GM19455 (cell line): ENCODE measurements at regions not wholly inside any gene's neighbourhood (a gene's known extent, or its start where the extent isn't known, plus 50 kb on each side); places are given as distances from the start of the nearest gene placed in this dataset.
"Not testable (repeated sequence)": the region's sequence is repeated elsewhere in the genome, so short reads cannot be mapped to it uniquely, and the experiment has no call there.

Experiments used
- ATAC-seq: cut with Tn5 transposase; IDR thresholded peaks from one replicate; pipeline ENCODE4 v1.9.1; 2021; ENCODE audit not compliant: unreplicated experiment

GRCh38 chr1:214715126-214715525, 112.1 kb downstream of the CENPF start:
- ATAC-seq = no peak

- no peak for ATAC-seq
Observed at GRCh38 chr1:214717351-214717750, 114.4 kb downstream of the CENPF start.

- no peak for ATAC-seq
Observed at GRCh38 chr1:214718724-214719123, 115.7 kb downstream of the CENPF start.

- no peak for ATAC-seq
Observed at GRCh38 chr1:214719207-214719606, 116.2 kb downstream of the CENPF start.

- no peak for ATAC-seq
Observed at GRCh38 chr1:214720561-214720960, 117.6 kb downstream of the CENPF start.

GRCh38 chr1:214727274-214727673, 124.3 kb downstream of the CENPF start:
- no peak for ATAC-seq

- ATAC-seq = no peak
Observed at GRCh38 chr1:214739621-214740238, 136.7 kb downstream of the CENPF start.

GRCh38 chr1:214740471-214740870, 137.5 kb downstream of the CENPF start:
- no peak for ATAC-seq

GRCh38 chr1:214747050-214747635, 144.1 kb downstream of the CENPF start:
- ATAC-seq = no peak

- no peak for ATAC-seq
Observed at GRCh38 chr1:214753236-214753852, 150.3 kb downstream of the CENPF start.

- no peak for ATAC-seq
Observed at GRCh38 chr1:214761030-214761429, 158.0 kb downstream of the CENPF start.

- no peak for ATAC-seq
Observed at GRCh38 chr1:214762902-214763301, 159.9 kb downstream of the CENPF start.

GRCh38 chr1:214764502-214764901, 161.5 kb downstream of the CENPF start:
- no peak for ATAC-seq

GRCh38 chr1:214767221-214767620, 164.2 kb downstream of the CENPF start:
- no peak for ATAC-seq

- not testable (repeated sequence) for ATAC-seq
Observed at GRCh38 chr1:214769666-214770065, 166.7 kb downstream of the CENPF start.

GRCh38 chr1:214777364-214777763, 174.4 kb downstream of the CENPF start:
- ATAC-seq = no peak

GRCh38 chr1:214791961-214792360, 189.0 kb downstream of the CENPF start:
- ATAC-seq = no peak

GRCh38 chr1:214792527-214793186, 189.7 kb downstream of the CENPF start:
- no peak for ATAC-seq

- ATAC-seq = no peak
Observed at GRCh38 chr1:214793708-214794107, 190.7 kb downstream of the CENPF start.

- no peak for ATAC-seq
Observed at GRCh38 chr1:214801191-214801590, 198.2 kb downstream of the CENPF start.

GRCh38 chr1:214808845-214809460, 206.0 kb downstream of the CENPF start:
- no peak for ATAC-seq

GRCh38 chr1:214816603-214817002, 213.6 kb downstream of the CENPF start:
- ATAC-seq = no peak
